GM21619 (cell line): ENCODE measurements at regions not wholly inside any gene's neighbourhood (a gene's known extent, or its start where the extent isn't known, plus 50 kb on each side); places are given as distances from the start of the nearest gene placed in this dataset.

Source experiments
- ATAC-seq: cut with Tn5 transposase; IDR thresholded peaks from one replicate; pipeline ENCODE4 v1.9.1; 2021; ENCODE audit not compliant: unreplicated experiment

DNA sequence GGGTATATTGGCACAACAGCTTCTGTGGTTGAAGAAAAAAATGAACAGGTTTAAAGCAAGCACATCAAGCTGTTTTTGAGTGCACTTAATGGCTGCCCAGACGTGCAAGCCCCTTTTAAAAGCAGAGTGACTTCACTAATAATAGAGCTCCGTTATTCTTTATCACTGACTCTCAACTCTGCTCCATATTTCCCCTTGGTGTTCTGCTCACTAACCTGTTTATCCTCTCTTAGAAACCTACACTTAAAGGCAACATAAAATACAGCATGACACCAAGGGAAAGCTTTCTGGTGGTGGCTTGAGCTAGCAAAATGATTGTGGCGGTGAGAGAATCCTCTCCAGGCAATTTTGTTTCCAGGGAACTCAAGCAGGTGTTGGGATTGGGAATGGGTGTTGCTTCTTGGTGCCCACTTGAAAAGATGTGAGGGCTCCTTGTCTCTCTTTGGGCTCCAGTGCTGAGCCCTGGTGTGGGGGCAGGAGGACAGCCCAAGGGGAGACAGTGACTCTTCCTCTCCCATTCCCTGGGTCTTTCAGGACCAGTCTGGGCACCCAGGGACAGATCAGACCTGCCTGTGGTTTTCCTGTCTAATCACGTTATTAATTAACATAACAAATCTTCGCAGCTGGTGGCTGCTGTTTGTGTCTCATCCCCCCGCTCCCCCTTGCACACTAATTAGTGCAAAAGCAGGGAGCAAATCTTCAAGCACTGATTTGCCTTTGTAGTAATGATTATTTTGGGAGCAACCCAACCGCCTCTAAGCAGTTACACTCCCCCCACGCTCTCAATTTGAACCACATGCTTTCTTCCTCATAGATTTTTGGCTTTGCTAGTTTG is 289.4 kb upstream of the CXCR4 start:
- ATAC-seq: no peak

DNA sequence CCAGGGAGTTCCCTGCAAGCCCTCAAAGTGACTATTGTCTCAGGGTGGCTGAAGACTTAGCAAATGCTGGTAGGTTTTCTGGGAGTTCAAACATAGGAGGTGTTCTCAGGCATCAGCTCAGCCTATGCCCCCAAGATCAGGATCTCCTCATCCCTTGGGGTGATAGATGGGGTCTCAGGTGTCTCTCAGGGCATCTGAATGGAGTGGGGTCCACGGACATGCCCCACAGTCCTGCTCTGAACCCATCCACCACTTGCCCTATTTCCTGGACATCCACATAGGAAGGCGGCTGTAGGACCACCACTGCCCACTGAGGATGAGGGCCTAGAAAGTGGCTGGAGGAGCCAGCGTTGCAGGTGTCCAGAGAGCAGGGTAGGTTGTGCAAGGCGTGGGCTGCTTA is 287.0 kb upstream of the CXCR4 start:
- no peak for ATAC-seq

DNA sequence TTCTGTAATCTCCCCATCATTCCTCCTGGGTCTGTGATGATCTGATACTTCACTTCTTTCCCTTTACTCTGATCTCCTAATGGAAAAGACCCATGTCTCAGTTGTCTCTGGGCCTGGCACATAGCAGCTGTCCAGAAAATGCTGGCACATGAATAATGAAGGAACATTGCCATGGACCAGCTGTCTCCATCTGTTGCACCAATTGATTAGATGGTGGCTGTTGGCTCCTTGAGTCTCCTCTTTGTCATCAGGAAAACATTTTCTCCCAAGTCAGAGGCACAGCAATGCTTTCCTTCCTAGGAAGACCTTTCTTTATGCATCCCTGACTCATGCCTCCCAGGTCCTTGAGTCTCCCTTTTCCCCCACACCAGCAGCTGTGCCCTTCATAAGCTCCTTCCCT is 286.2 kb upstream of the CXCR4 start:
- ATAC-seq: no peak

DNA sequence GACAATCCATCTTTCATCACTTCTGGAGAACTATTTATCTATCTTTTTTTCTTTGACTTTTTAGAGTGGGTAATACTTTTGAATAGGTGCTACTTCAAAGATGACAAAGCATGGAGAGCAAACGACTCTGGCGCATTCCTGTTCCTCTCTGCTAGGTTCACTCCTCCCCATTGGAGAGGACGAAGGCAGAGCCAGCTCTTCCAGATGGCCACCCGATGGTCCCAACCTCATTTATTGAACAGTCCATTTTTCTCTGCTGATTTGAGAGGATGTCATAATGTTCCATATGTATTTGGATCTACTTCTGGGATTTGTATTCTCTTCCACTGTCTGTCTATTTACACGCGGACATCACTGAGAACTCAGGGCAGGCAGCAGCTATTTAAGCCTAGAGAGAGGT is 284.3 kb upstream of the CXCR4 start:
- ATAC-seq: no peak

- no peak for ATAC-seq
Measured at GRCh38 chr2:136399667-136400289, 281.8 kb upstream of the CXCR4 start.

DNA sequence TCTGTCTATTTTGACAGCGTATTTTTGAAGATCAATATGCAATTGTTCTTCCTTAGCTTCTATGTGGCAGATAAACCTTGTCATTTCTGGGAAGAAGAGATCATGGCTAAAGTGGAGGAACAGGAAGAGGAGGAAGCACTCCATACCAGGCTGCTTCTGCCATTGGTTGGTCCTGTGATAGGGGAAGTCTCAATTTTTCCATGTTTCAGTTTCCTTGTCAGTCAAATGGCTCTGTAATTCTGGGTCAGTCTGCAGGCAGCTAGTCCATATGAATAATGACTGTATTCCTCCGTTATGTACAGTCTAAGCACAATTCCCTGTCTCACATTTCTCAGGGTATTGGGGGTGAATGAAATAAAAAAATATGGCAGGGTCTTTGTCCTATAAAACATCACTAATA is 277.6 kb upstream of the CXCR4 start:
- ATAC-seq: no peak

DNA sequence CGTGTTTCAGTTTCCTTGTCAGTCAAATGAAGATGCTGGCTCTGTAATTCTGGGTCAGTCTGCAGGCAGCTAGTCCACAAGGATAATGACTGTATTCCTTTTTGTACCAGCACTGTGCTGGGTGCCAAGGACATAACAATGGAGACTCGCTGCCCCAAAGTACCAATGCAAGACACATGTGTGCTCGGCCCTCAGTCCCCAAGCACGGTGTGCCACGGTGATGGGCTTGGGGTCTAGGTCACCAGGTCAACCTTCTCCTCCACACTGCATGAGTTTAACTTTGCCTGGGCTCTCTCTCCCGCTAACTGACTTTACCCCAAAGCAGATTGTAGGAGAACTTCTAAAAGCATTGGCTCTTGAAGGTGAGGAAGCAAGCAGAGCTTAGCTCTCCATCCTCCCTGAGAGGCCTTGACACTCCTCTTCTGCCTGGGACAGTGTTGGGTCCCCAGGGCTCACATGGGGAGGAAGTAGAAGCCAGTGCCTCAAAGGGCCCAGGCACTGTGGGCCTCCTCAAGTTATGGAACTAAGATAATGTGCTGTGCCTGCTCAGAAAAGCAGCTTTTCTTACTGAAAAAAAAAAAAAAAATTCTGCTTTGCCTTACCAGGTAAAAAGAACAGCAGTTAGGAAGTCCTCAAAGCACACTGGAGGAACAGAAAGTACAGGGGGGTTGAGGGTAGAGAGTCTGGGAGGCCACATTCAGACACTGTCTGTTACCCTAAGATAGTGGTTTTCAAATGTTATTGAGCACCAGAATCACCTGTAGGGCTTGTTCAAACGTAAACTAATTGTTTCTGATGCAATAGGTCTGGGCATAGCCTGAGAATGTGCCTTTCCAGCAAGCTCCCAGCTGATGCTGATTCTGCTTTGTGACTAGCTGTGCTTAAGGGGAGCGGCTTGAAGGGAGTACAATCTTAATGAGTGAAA is 276.4 kb upstream of the CXCR4 start:
- ATAC-seq: peak; percentile 58

GRCh38 chr2:136393514-136393913 is 275.6 kb upstream of the CXCR4 start:
- no peak for ATAC-seq

DNA sequence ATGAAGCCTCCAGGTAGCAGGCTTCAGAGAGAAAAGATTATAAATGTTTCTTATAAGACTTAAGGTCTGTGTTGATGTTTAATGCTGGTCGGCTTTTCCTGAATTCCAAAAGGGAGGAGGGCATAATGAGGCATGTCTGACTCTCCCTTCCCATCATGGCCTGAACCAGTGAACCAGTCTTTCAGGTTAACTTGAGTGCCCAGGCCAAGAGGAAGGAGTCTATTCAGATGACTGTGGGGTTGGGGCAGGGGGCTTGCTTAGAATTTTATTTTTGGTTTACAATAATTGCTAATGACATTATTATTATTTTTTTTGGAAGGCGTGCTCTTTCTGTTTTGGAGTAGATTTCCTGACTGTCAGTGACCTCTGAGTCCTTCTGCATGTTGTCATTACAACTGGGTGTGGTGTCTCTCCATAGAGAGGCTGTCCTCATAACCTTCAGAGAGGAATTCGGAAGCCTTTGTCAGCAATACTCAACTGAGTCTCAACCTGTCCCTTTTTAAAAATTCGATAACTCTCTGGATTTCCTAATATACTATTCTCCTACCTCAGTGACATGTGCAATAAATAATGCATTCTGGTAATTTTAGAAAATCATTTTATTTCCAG is 275.1 kb upstream of the CXCR4 start:
- ATAC-seq: no peak

- peak; percentile 81 for ATAC-seq
Measured at GRCh38 chr2:136389809-136390208, 271.9 kb upstream of the CXCR4 start.

DNA sequence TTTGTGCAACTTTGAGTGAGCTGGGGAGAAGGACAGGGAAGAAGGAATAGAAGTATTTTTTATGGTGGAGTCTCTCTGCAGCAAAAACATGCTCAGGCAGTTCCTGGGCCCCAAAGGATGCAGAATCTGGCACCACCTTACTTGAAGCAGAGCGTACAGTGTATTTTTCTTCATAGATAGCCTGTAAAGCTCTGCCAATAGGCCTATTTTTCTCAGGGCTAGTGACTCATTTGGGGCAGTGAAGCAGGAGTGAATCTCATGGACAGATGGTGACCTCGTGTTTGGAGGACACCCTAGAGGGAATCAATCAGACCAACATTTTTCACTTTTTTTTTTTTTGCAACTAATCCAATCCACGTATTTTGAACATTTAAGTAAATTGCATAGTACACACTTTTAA is 268.1 kb upstream of the CXCR4 start:
- no peak for ATAC-seq

DNA sequence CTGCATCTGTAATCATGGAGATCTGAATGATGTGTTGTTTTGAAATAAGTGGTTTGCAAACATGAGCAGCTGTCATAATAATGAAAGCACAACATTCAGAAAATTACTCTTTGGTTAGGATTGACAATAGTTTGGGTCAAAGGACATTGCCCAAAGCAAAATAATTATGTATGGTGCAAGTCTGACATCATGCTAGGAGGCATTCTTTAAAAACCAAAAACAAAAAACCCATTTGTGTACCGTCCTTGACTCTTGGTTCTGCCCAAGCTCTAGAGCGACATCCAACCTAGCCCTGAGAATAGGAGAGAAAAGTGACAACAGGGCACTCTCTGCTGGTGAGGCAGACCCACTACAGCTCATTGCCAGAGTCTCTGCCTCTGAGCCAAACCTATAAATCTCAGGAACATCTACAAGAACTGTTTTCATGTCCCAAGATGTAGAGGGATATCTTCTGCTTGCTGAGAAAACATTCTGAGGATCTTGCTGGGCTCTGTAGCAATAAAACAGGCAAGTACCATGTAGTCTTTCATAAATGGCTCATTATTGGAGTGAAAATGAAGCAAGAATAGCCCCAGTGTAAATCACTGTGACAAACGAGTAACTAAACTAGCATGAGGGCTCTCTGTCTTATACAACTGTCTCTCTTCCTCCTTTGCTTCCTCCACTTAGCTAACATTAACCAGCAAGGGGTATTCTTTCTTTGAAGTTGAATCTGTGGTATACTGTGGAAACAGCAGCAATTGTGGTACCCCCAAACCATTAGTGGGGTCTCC is 266.8 kb upstream of the CXCR4 start:
- ATAC-seq: peak; percentile 34

GRCh38 chr2:136383167-136383566 is 265.2 kb upstream of the CXCR4 start:
- no peak for ATAC-seq

GRCh38 chr2:136381722-136382633 is 264.0 kb upstream of the CXCR4 start:
- peak; percentile 83 for ATAC-seq

DNA sequence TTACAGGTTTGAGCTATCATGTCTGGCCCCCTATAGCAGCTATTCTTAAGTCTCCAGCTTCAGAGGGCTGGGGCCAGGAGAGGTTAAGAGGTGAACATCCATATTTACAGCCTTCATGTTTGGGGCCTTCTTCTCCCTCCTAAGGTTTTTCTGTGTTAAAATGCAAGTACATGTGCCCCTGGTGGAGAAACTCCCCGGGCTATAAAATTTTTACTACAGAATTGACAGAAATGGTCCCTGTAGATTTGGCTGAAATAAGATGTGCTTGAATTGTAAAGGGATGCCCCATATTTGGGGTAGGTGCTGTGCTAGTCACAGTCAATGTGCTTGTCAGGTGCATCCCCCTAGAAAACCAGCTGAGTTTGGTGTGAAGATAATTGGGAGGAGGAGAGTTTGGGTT is 263.3 kb upstream of the CXCR4 start:
- no peak for ATAC-seq

- no peak for ATAC-seq
Measured at GRCh38 chr2:136378712-136379595, 261.0 kb upstream of the CXCR4 start.

DNA sequence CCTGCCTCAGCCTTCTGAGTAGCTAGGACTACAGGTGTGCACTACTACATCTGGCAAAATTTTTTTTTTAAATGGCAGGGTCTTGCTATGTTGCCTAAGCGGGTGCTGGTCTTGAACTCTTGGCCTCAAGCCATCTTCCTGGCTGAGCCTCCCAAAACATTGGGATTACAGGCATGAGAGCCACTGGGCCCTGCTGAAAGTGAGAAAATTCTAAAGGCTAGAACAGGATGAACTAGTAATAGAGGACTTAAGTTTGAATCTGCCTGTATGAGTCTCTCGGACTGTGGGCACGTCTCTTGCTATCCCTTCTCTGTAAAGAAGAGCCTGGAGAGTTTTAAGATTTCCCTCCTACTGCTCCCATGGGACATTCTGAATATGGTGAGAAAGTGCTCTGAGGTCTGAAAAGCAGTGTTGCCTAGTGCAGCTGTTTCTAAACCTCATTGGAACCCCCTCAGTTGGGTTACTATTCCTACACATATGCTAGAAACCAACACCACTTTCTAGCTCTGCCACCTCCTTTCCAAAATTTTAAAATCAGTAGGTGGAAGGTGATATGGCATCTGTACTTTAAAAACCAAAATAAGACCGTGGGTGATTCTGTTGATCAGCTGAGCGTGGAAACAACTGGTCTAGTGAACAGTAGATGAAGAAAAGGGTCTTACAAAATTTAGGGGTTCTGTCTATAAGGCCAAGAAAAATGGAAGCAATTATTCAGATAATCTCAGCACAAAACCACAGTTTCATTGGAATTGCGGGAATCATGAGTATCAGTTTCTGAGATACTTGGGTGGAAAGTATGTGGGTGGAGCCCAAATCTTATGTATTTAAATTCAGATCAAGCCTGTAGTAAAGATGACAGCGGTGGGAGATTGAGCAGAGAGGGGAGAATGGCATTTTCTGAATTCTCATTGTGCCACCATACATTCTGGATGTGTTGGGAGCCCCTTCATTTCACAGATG is 259.8 kb upstream of the CXCR4 start:
- no peak for ATAC-seq
